Activated T-helper 1 cell treated with anti-CD3 and anti-CD28 coated beads, Interleukin-12 subunit alpha, Interleukin-12 subunit beta, Interleukin-2, Interleukin-4 antibody, amounts not matched to agents 30 ng/mL and 10 ng/mL and 1 ng/mL, durations not matched to agents 14 hours and 24 hours and 36 hours (primary cell): ENCODE measurements at regions not wholly inside any gene's neighbourhood (a gene's known extent, or its start where the extent isn't known, plus 50 kb on each side); places are given as distances from the start of the nearest gene placed in this dataset.
A peak's percentile ranks its signal among the peaks of the same experiment; 100 is the strongest.

Experiments used
- DNase-seq: peaks from one replicate; pipeline ENCODE4 v3.0.0; 2021; ENCODE audit warnings: low spot score
- H3K27ac Mint-ChIP-seq: one replicate; pipeline ENCODE4 v1.8.0; 2021; ENCODE audit warnings: mild to moderate bottlenecking, mixed read lengths
- H3K27me3 Mint-ChIP-seq: one replicate; pipeline ENCODE4 v1.8.0; 2022; ENCODE audit warnings: mild to moderate bottlenecking, moderate library complexity, mixed read lengths; ENCODE audit not compliant: insufficient read depth
- H3K36me3 Mint-ChIP-seq: one replicate; pipeline ENCODE4 v1.8.0; 2021; ENCODE audit warnings: low read depth, mixed read lengths
- H3K4me1 Mint-ChIP-seq: one replicate; pipeline ENCODE4 v1.8.0; 2021; ENCODE audit warnings: low read depth, mixed read lengths
- H3K4me3 Mint-ChIP-seq: one replicate; pipeline ENCODE4 v1.8.0; 2021; ENCODE audit warnings: mild to moderate bottlenecking, moderate library complexity, mixed read lengths
- H3K9me3 Mint-ChIP-seq: one replicate; pipeline ENCODE4 v1.8.0; 2021; ENCODE audit warnings: mixed read lengths
- intact Hi-C: fragments of 100-400 bp; cut with micrococcal nuclease; formaldehyde crosslinking; loops from one replicate; pipeline ENCODE4 v1.15.1; 2024

GRCh38 chr17:77366206-77366557 lies 225.4 kb downstream of the SEC14L1 start:
- intact Hi-C loops, result no loop called here
- peaks cover 5% of the 10 kb centered on the region for H3K27me3 Mint-ChIP-seq
- no peak overlapping the region for H3K27ac Mint-ChIP-seq
- H3K4me1 Mint-ChIP-seq, result peaks cover 49% of the 10 kb centered on the region
- H3K9me3 Mint-ChIP-seq, result no peaks in the 10 kb centered on the region
- DNase-seq, result no peak
- no peaks in the 10 kb centered on the region for H3K36me3 Mint-ChIP-seq
- H3K4me3 Mint-ChIP-seq, result no peak overlapping the region

- intact Hi-C loops, result no loop called here
- no peak overlapping the region for H3K27ac Mint-ChIP-seq
- H3K4me3 Mint-ChIP-seq, result no peak overlapping the region
- H3K4me1 Mint-ChIP-seq, result peaks cover 54% of the 10 kb centered on the region
- DNase-seq, result no peak
- H3K27me3 Mint-ChIP-seq, result peaks cover 5% of the 10 kb centered on the region
- no peaks in the 10 kb centered on the region for H3K9me3 Mint-ChIP-seq
- no peaks in the 10 kb centered on the region for H3K36me3 Mint-ChIP-seq
These were observed 225.9 kb downstream of the SEC14L1 start for GRCh38 chr17:77366558-77367245.

- Mint-ChIP-seq H3K27ac (no peak overlapping the region), H3K4me1 (peaks cover 51% of the 10 kb centered on the region), H3K9me3 (no peaks in the 10 kb centered on the region), H3K36me3 (peaks cover 2% of the 10 kb centered on the region), H3K4me3 (no peak overlapping the region), H3K27me3 (no peaks in the 10 kb centered on the region)
- intact Hi-C loops, result no loop called here
- no peak for DNase-seq
These were observed 228.8 kb downstream of the SEC14L1 start for GRCh38 chr17:77369544-77369971.

GRCh38 chr17:77370586-77370985 lies 229.8 kb downstream of the SEC14L1 start:
- Mint-ChIP-seq H3K4me3 (no peak overlapping the region), H3K36me3 (peaks cover 3% of the 10 kb centered on the region), H3K27me3 (no peaks in the 10 kb centered on the region), H3K4me1 (peaks cover 55% of the 10 kb centered on the region), H3K9me3 (no peaks in the 10 kb centered on the region), H3K27ac (peak overlapping the region; percentile 42)
- intact Hi-C loops, result loop anchor here (5.0 kb wide), 1 partner anchor 297 kb away; no protein-coding TSS in a partner anchor
- DNase-seq, result no peak

- intact Hi-C loops, result loop anchor here (5.0 kb wide), 1 partner anchor 296 kb away; no protein-coding TSS in a partner anchor
- peaks cover 6% of the 10 kb centered on the region for H3K36me3 Mint-ChIP-seq
- no peaks in the 10 kb centered on the region for H3K9me3 Mint-ChIP-seq
- H3K4me3 Mint-ChIP-seq, result peak overlapping the region; percentile 42
- peak overlapping the region; percentile 25 for H3K27ac Mint-ChIP-seq
- no peaks in the 10 kb centered on the region for H3K27me3 Mint-ChIP-seq
- DNase-seq, result no peak
- H3K4me1 Mint-ChIP-seq, result peaks cover 55% of the 10 kb centered on the region
These were observed 230.5 kb downstream of the SEC14L1 start for GRCh38 chr17:77371117-77371887.

- H3K27me3 Mint-ChIP-seq, result no peaks in the 10 kb centered on the region
- H3K36me3 Mint-ChIP-seq, result peaks cover 6% of the 10 kb centered on the region
- peak overlapping the region; percentile 76 for H3K4me3 Mint-ChIP-seq
- peak overlapping the region; percentile 66 for H3K27ac Mint-ChIP-seq
- peaks cover 55% of the 10 kb centered on the region for H3K4me1 Mint-ChIP-seq
- no peak for DNase-seq
- intact Hi-C loops, result loop anchor here (5.0 kb wide), 1 partner anchor 295 kb away; no protein-coding TSS in a partner anchor
- H3K9me3 Mint-ChIP-seq, result no peaks in the 10 kb centered on the region
These were observed 231.2 kb downstream of the SEC14L1 start for GRCh38 chr17:77371888-77372443.

DNA sequence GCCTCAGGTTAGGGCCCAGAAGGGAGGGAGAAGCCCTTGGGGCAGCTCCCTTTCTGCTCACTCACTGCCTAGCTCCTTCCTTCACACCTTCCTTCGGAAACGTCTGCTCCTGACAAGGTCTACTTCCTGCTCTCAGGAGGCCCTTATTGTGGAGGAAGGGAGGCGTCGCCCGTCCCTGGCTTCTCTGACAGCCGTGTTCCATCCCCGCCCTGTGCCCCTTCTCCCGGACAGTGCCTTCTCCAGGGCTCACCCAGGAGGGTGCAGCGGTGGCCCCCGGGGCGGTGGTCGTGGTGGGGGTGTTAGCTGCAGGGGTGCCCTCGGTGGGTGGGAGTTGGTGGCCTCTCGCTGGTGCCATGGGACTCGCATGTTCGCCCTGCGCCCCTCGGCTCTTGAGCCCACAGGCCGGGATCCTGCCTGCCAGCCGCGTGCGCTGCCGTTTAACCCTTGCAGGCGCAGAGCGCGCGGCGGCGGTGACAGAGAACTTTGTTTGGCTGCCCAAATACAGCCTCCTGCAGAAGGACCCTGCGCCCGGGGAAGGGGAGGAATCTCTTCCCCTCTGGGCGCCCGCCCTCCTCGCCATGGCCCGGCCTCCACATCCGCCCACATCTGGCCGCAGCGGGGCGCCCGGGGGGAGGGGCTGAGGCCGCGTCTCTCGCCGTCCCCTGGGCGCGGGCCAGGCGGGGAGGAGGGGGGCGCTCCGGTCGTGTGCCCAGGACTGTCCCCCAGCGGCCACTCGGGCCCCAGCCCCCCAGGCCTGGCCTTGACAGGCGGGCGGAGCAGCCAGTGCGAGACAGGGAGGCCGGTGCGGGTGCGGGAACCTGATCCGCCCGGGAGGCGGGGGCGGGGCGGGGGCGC lies 231.9 kb downstream of the SEC14L1 start:
- peak; percentile 76 for DNase-seq
- H3K9me3 Mint-ChIP-seq, result no peaks in the 10 kb centered on the region
- peaks cover 6% of the 10 kb centered on the region for H3K36me3 Mint-ChIP-seq
- intact Hi-C loops, result loop anchor here (5.0 kb wide), 1 partner anchor 295 kb away; no protein-coding TSS in a partner anchor
- H3K4me1 Mint-ChIP-seq, result peaks cover 57% of the 10 kb centered on the region
- no peaks in the 10 kb centered on the region for H3K27me3 Mint-ChIP-seq
- peak overlapping the region; percentile 76 for H3K4me3 Mint-ChIP-seq
- H3K27ac Mint-ChIP-seq, result peak overlapping the region; percentile 68

DNA sequence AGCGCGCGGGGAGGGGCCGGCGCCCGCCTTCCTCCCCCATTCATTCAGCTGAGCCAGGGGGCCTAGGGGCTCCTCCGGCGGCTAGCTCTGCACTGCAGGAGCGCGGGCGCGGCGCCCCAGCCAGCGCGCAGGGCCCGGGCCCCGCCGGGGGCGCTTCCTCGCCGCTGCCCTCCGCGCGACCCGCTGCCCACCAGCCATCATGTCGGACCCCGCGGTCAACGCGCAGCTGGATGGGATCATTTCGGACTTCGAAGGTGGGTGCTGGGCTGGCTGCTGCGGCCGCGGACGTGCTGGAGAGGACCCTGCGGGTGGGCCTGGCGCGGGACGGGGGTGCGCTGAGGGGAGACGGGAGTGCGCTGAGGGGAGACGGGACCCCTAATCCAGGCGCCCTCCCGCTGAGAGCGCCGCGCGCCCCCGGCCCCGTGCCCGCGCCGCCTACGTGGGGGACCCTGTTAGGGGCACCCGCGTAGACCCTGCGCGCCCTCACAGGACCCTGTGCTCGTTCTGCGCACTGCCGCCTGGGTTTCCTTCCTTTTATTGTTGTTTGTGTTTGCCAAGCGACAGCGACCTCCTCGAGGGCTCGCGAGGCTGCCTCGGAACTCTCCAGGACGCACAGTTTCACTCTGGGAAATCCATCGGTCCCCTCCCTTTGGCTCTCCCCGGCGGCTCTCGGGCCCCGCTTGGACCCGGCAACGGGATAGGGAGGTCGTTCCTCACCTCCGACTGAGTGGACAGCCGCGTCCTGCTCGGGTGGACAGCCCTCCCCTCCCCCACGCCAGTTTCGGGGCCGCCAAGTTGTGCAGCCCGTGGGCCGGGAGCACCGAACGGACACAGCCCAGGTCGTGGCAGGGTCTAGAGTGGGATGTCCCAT lies 232.8 kb downstream of the SEC14L1 start:
- Mint-ChIP-seq H3K4me1 (peaks cover 65% of the 10 kb centered on the region), H3K27me3 (no peaks in the 10 kb centered on the region), H3K27ac (peak overlapping the region; percentile 96), H3K9me3 (no peaks in the 10 kb centered on the region), H3K4me3 (peak overlapping the region; percentile 87), H3K36me3 (peaks cover 13% of the 10 kb centered on the region)
- peak; percentile 45 for DNase-seq
- intact Hi-C loops, result loop anchor here (5.0 kb wide), 1 partner anchor 294 kb away; no protein-coding TSS in a partner anchor

GRCh38 chr17:77374170-77374936 lies 233.6 kb downstream of the SEC14L1 start:
- intact Hi-C loops, result loop anchor here (5.0 kb wide), 1 partner anchor 293 kb away; no protein-coding TSS in a partner anchor
- Mint-ChIP-seq H3K4me1 (peaks cover 67% of the 10 kb centered on the region), H3K9me3 (no peaks in the 10 kb centered on the region), H3K27me3 (no peaks in the 10 kb centered on the region), H3K36me3 (peaks cover 13% of the 10 kb centered on the region), H3K27ac (peak overlapping the region; percentile 96), H3K4me3 (peak overlapping the region; percentile 87)
- DNase-seq, result peak; percentile 73

DNA sequence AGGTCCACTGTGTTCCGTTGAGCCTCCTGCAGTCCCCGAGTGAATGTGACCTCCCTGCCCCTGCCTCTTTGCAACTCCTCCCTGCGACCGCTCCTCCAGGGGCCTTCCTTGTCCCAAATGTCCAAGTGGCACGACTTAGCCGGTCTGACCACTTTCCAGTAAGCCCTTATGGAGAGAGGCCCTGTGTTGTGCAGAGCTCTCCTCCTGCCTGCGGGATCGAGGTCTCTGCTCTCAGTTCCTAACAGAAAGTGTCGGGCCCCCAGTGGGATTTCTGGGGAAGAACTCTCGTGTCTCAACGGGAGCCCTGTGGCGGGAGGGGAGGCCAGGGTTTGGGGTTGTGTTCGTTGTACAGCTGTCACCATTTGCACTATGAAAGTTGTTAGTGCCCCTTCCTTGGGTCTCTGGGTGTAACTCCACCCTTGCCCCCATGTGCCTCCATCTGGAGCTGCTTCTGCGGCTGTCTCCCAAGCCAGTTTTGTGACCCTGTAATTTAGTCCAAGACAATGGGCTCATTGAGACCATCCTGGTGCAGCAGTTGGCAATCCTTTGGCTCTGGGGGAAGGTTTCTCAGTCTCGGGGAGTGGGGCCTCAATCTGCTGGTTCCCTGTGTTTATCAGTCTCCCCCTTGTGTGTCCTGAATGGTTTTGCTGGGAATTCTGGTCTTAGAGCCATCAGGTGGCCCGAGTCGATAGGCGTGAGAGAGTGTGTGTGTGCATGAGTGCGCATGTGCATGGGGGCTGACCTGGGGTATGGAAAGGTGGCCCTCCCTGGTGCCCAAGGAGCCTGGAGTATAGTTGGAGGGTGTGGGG lies 234.5 kb downstream of the SEC14L1 start:
- intact Hi-C loops, result no loop called here
- Mint-ChIP-seq H3K27ac (peak overlapping the region; percentile 87), H3K9me3 (no peaks in the 10 kb centered on the region), H3K36me3 (peaks cover 13% of the 10 kb centered on the region), H3K27me3 (no peaks in the 10 kb centered on the region), H3K4me3 (peak overlapping the region; percentile 87), H3K4me1 (peaks cover 70% of the 10 kb centered on the region)
- DNase-seq, result no peak
